ENCODE measurements at regions not wholly inside any gene's neighbourhood (a gene's known extent, or its start where the extent isn't known, plus 50 kb on each side); places are given as distances from the start of the nearest gene placed in this dataset.

DNA sequence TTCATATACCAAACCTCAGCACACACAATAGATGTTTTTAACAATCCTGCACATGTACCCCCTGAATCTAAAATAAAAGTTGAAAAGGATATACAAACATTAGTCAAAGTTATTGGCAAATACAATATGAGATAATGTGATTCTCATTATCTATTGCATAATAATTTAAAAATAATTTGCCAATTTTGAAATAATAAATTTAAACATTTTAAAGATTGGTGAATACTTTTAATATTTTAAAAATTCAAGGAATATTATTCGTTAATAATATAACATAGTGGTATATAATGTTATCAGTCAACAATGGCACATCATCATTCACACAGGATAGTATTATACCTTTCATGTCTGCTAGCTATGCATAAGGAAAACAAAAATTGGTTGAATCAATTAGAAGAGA is 207.0 kb upstream of the SP8 start:
- H3K79me1 ChIP-seq (ENCODE audit: low read depth in 1 of 2, low read length in 2 of 2): no peaks in the 10 kb centered on the region
- DNase-seq (no peak), ATAC-seq (ENCODE audit: low read depth) (no peak)
- no peak overlapping the region for H2BK20ac ChIP-seq (ENCODE audit: low read depth, low read length)
- in situ Hi-C loops (cut with MboI; ENCODE audit: low sequenced_read_pairs): no loop called here
- no peak overlapping the region for H3K9ac ChIP-seq (ENCODE audit: low read depth, low read length)
- no peak overlapping the region for H2BK120ac ChIP-seq (ENCODE audit: low read depth, low read length)
- BruUV-seq (replicated peaks): no TSS peak
- H3K56ac ChIP-seq (ENCODE audit: extremely low read depth, insufficient read depth, low read length): no peak overlapping the region
- H3K4me3 ChIP-seq (ENCODE audit: insufficient read depth, low read depth, low read length): no peak overlapping the region
- peaks cover 6% of the 10 kb centered on the region for H3K9me3 ChIP-seq (ENCODE audit: control insufficient read depth, insufficient read depth, low read length)
- no peak overlapping the region for H2AK5ac ChIP-seq (ENCODE audit: low read depth, low read length)
- H2BK15ac ChIP-seq (ENCODE audit: low read depth, low read length): no peak overlapping the region
- no peak overlapping the region for H3K4me2 ChIP-seq (ENCODE audit: low read depth, low read length)
- no peak overlapping the region for H2AFZ ChIP-seq (replicated peaks; ENCODE audit: low read length, poor library complexity)
- POLR2A ChIA-PET (ENCODE audit: unreplicated experiment): no interaction called here
- H4K91ac ChIP-seq (ENCODE audit: insufficient read depth, low read depth, low read length): no peak overlapping the region
- H3K23ac ChIP-seq (ENCODE audit: low read depth, low read length): no peak overlapping the region
- dilution Hi-C loops (cut with HindIII; ENCODE audit: low sequenced_read_pairs, unreplicated experiment): no loop called here
- no CpG with 5 or more reads among the region's 1 CpG for WGBS, 2 experiments (ENCODE audit: extremely low coverage in 2 of 2, insufficient read length in 1 of 2)
- H3K27me3 ChIP-seq (ENCODE audit: control insufficient read depth, insufficient read depth, low read length): no peaks in the 10 kb centered on the region
- no peak overlapping the region for H4K5ac ChIP-seq (ENCODE audit: low read depth, low read length)
- no peak overlapping the region for H2AK9ac ChIP-seq (replicated peaks; ENCODE audit: low read depth, low read length, poor library complexity)
- H3K18ac ChIP-seq (ENCODE audit: low read depth, low read length): no peak overlapping the region
- TF ChIP-seq MXI1 (IDR thresholded peaks at IDR 0.05; ENCODE audit: borderline replicate concordance, low read depth, low read length): no peak
- no peak for TF ChIP-seq FOS (IDR thresholded peaks at IDR 0.05; ENCODE audit: low read depth, low read length)
- TF ChIP-seq CHD1 (IDR thresholded peaks at IDR 0.05; ENCODE audit: low read depth, low read length): no peak
- no peak for TF ChIP-seq BHLHE40 (IDR thresholded peaks at IDR 0.05; ENCODE audit: low read depth, low read length)
- no peak for TF ChIP-seq NFE2L2 (IDR thresholded peaks at IDR 0.05; ENCODE audit: low read depth, low read length)
- TF ChIP-seq, protein P1, sequence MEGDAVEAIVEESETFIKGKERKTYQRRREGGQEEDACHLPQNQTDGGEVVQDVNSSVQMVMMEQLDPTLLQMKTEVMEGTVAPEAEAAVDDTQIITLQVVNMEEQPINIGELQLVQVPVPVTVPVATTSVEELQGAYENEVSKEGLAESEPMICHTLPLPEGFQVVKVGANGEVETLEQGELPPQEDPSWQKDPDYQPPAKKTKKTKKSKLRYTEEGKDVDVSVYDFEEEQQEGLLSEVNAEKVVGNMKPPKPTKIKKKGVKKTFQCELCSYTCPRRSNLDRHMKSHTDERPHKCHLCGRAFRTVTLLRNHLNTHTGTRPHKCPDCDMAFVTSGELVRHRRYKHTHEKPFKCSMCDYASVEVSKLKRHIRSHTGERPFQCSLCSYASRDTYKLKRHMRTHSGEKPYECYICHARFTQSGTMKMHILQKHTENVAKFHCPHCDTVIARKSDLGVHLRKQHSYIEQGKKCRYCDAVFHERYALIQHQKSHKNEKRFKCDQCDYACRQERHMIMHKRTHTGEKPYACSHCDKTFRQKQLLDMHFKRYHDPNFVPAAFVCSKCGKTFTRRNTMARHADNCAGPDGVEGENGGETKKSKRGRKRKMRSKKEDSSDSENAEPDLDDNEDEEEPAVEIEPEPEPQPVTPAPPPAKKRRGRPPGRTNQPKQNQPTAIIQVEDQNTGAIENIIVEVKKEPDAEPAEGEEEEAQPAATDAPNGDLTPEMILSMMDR (conservative IDR thresholded peaks at IDR 0.05; ENCODE audit: low read depth, low read length): no peak
- no peak for TF ChIP-seq MAFK (IDR thresholded peaks at IDR 0.05; ENCODE audit: low read depth, low read length)
- TF ChIP-seq, protein P2, sequence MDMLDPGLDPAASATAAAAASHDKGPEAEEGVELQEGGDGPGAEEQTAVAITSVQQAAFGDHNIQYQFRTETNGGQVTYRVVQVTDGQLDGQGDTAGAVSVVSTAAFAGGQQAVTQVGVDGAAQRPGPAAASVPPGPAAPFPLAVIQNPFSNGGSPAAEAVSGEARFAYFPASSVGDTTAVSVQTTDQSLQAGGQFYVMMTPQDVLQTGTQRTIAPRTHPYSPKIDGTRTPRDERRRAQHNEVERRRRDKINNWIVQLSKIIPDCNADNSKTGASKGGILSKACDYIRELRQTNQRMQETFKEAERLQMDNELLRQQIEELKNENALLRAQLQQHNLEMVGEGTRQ (IDR thresholded peaks at IDR 0.05; ENCODE audit: low read depth, low read length): no peak
- TF ChIP-seq RCOR1 (IDR thresholded peaks at IDR 0.05; ENCODE audit: insufficient replicate concordance, low read length): no peak
- TF ChIP-seq, protein P3, sequence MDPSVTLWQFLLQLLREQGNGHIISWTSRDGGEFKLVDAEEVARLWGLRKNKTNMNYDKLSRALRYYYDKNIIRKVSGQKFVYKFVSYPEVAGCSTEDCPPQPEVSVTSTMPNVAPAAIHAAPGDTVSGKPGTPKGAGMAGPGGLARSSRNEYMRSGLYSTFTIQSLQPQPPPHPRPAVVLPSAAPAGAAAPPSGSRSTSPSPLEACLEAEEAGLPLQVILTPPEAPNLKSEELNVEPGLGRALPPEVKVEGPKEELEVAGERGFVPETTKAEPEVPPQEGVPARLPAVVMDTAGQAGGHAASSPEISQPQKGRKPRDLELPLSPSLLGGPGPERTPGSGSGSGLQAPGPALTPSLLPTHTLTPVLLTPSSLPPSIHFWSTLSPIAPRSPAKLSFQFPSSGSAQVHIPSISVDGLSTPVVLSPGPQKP (IDR thresholded peaks at IDR 0.05; ENCODE audit: borderline replicate concordance, low read depth, low read length): no peak
- TF ChIP-seq MAZ (IDR thresholded peaks at IDR 0.05; ENCODE audit: borderline replicate concordance, low read depth, low read length): no peak
- TF ChIP-seq CEBPB (IDR thresholded peaks at IDR 0.05; ENCODE audit: low read depth, low read length): no peak
- no peak for TF ChIP-seq SMC3 (IDR thresholded peaks at IDR 0.05; ENCODE audit: low read depth, low read length)
- no peak for TF ChIP-seq POLR2A (IDR thresholded peaks at IDR 0.05; ENCODE audit: low read depth, low read length)
- TF ChIP-seq RAD21 (IDR thresholded peaks at IDR 0.05; ENCODE audit: low read length): no peak
- TF ChIP-seq RFX5 (IDR thresholded peaks at IDR 0.05; ENCODE audit: low read depth, low read length): no peak
- H3K9me1 ChIP-seq (ENCODE audit: insufficient read depth, low read length): no peaks in the 10 kb centered on the region
- H3K4me1 ChIP-seq (ENCODE audit: control insufficient read depth, insufficient read depth, low read length): no peaks in the 10 kb centered on the region
- H4K8ac ChIP-seq (ENCODE audit: low read depth in 2 of 2, low read length in 2 of 2): no peak overlapping the region
- no peak overlapping the region for H2BK5ac ChIP-seq (ENCODE audit: low read depth, low read length, poor library complexity, severe bottlenecking)
- H3K14ac ChIP-seq (replicated peaks; ENCODE audit: low read depth, low read length): no peak overlapping the region
- no peak overlapping the region for H3K4ac ChIP-seq (ENCODE audit: low read depth, low read length)
- H4K20me1 ChIP-seq (ENCODE audit: insufficient read depth, low read length): no peaks in the 10 kb centered on the region
- intact Hi-C loops (cut with micrococcal nuclease): no loop called here
- no peak overlapping the region for H3K27ac ChIP-seq (ENCODE audit: insufficient read depth, low read length)
- H3K36me3 ChIP-seq (ENCODE audit: control insufficient read depth, insufficient read depth, low read length): no peaks in the 10 kb centered on the region
- CTCF ChIA-PET: no interaction called here
